ENCODE measurements at regions not wholly inside any gene's neighbourhood (a gene's known extent, or its start where the extent isn't known, plus 50 kb on each side); places are given as distances from the start of the nearest gene placed in this dataset.
A peak's percentile ranks its signal among the peaks of the same experiment; 100 is the strongest.

DNA sequence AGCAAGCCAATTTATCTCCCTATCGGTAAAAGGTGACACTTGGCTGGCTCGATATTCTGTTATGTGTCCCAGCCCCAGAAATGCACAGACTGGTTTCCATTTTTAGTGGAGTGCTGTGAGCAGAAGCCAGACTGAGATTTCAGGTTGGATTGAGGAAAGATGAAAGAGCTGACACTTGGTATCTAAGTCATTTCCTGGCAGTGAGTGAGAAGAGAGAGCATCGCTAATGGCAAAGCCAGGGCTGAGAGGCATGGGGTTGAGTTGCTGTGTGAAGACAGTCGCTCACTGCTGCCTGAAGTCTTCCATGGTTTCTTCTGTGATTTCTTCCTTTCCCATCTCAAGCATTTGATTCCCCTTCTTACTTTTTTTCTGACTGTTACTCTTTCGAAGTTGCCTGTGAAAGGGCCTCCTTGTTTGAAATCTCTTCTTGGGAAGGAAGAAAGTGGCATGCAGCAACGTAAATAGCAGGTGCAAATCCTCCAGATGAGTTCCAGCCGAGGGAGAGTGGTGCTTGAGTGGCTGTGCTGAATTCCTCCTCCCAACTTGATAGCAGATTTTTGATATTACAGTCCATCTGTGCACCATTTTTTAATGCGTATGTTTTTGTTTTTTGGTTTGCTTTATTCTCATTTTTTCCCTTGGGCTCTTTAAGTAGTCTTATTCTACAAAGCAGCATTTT lies 109.2 kb upstream of the LIMCH1 start:
- peak; percentile 92 for DNase-seq (ENCODE audit: low spot score)

DNA sequence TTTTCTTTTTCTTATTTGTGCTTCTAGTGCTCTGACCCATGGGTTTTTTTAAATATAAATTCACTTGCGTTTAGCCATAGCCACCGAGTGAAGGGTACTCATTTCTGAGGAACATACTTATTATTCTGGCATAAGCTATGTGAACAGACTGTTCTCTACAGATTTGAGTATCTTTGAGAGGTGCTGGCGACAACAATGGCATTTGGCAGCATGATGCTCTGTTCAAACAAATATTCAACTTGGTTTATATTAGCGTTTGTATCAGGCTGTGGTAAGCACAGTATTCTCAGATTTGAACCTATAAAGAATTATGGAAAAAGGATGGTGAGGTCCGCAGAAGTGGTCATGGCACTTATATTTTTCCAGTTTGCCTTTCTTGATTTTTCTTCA lies 108.7 kb upstream of the LIMCH1 start:
- peak; percentile 88 for DNase-seq (ENCODE audit: low spot score)

DNA sequence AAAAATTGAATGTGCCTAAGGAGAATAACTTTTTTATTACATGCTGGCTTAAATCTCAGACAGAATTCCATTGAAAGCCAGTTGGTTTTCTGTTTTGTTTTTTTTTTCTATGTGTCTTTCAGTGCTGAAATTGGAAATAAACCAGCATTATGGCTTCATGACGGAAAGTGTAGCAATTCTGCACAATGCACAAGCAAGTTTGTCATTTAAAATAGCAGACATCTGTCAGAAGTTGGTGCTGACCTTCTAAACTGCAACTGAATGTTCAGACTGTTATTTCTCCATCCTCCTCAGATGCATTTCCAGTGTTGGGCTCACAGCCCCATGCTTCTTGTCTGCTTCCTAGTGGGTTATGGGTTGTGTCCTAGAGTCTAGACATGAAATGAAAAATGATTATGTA lies 107.2 kb upstream of the LIMCH1 start:
- DNase-seq (ENCODE audit: low spot score) = no peak

DNA sequence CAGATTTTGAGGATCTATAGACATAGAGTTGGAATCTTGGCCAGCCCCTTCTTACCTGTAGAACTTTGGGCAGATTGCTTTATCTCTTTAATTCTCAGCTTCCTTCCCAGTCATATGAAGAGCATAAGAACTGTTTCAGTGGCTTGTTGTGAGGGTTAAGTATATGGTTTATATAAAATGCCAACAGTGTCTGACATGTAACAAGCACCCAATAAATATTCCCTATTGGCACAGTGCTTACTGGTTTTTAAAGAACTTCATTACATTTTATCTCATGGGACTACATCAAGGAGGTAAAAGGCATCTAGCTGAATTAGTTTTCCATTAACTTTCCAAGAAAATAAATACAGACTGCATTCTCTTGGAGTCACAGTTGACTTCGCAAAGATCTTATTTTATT lies 106.7 kb upstream of the LIMCH1 start:
- DNase-seq (ENCODE audit: low spot score) = no peak

DNA sequence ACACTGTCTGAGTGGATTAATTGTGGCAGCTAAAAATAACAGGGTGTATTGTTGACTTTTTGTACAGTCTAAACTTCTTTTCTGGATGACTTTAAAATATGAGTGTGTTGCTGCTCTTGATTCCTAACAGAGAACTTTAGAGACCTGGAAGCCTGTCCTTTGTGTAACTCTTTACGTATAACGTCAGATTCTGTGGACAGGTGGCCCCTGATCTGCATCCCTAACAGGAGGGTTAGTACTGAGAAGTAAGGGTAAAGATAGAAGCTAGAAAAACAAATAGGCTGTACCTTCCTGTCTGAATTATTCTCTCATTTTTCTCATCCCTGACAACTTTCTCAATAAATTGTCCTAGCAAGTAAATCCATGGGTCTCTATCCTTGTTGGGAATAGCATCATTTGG lies 105.7 kb upstream of the LIMCH1 start:
- DNase-seq (ENCODE audit: low spot score) = no peak

DNA sequence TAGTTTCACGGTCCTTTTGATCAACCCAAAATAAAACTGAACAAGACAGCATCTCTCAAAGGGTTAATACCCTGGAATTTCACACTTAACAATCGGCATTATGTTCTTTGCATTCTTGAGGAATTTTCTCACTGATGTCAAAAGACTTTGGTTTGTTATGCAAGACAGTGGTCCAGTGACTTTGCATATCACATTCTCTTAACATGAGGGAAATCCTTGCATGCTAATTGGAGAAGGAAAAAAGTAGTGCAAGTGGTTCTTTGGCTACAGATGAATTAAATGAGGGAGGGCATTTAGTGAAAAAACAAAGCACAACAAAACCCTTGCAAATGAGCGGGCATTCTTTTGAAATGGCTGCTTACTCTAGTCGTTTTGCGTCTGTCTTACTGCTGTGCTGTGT lies 105.1 kb upstream of the LIMCH1 start:
- no peak for DNase-seq (ENCODE audit: low spot score)

DNA sequence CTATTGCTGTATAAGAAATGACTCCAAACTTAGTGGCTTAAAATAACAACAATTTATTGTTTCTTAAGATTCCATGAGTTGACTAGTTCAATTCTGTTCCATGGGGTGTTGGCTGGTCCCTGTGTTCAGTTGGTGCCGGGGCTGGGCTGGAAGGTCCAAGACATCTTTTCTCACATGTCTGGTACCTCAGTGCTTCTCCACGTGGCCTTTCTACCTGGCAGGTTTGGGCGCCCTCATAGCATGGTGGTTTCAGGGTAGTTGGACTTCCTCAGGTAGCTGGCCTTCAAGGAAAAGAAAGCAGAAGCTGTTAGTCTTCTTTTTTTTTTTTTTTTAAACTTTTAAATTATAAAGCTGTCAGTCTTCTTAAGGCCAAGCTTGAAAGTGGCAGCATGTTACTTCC lies 104.6 kb upstream of the LIMCH1 start:
- no peak for DNase-seq (ENCODE audit: low spot score)

DNA sequence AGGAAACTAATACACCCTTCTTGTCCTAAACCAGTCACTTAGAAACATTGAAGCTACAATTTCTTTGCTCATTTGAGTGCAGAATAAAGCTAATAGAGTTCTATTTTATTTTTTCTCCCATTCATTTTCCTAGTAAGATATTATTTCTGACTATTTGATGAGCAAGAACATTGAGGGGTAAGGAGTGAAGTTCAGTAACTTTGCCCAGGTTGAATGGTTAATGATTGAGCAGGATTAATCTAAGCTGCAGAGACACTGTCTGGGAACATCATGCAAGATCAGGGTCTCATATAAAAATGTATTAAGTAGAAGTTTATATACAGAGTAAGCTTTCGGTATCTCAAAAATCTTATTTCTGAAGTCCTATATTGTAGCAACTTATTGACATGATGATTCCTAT lies 102.4 kb upstream of the LIMCH1 start:
- no peak for DNase-seq (ENCODE audit: low spot score)

DNA sequence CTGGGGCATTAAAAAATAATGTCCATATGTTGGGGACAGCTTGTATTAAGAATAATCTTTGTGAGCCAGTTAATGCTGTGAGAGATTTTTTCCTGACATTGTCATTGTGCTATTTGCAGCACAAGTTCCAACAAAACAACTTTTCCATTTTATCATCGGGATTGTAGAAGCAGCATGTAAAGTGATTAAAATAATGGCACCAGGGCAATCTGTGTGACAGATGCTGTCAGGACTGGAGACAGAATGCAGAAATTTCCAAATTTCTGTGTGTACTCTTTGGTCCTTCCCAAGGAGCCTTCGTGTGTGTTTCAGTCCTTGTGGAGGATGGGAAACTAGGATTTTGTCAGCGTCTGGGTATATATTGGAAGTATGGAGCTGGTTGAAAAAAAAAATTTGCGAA lies 101.5 kb upstream of the LIMCH1 start:
- DNase-seq (ENCODE audit: low spot score) = peak; percentile 35

DNA sequence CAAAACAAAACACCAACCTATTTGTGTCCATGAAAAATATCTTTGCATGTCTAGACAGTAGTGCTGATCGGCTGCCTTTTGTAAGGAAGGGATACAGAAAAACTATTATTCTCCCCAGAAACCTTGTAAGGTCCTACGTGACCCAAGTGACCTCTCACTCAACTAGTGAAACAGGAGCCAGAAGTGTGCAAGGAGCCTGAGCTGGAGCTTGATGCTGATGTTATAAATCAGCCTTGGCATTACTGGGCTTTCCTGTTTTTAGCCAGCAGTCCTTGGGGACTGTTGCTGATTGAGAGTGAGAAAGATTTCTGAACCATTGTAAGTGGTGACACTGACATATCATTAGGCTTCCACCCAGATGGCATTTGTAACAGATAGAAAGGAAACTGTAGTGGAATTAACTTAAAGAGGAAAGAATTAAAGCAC lies 100.8 kb upstream of the LIMCH1 start:
- DNase-seq (ENCODE audit: low spot score) = no peak

DNA sequence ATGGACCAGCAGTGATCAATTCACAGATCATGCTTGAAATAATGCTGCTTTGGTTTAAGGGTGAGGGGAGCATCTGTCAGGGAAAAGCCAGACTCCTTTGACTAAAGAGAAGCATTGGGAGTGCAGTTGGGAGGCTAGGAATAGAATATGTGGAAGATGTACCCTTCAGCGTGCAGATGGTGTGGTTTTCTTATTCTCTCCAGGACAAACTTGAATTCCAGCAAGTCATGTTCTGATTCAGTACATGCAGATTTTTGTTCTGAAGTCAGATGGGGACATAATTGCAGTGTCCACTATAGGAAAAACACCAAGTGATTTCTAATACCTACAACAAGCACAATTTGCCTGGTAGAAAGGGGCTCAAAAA lies 99.0 kb upstream of the LIMCH1 start:
- no peak for DNase-seq (ENCODE audit: low spot score)

DNA sequence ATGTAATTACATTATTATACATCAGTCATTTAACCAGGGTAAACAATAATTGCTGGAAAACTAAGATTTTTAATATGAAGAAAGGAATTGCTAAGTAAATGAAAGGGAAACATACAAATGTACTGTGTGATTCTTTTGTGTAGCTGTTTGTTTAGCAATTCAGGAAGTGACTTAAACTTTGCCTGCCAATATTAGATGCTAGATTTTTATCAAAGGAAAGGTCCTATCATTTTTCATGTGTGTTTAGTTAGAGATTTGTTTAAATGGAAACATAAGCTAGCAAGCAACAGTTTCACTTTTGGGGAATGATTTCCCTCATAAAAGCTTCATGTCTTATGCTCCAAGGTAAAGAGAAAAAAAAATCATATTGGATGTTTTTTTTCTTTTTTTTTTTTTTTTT lies 95.1 kb upstream of the LIMCH1 start:
- DNase-seq (ENCODE audit: low spot score) = no peak

DNA sequence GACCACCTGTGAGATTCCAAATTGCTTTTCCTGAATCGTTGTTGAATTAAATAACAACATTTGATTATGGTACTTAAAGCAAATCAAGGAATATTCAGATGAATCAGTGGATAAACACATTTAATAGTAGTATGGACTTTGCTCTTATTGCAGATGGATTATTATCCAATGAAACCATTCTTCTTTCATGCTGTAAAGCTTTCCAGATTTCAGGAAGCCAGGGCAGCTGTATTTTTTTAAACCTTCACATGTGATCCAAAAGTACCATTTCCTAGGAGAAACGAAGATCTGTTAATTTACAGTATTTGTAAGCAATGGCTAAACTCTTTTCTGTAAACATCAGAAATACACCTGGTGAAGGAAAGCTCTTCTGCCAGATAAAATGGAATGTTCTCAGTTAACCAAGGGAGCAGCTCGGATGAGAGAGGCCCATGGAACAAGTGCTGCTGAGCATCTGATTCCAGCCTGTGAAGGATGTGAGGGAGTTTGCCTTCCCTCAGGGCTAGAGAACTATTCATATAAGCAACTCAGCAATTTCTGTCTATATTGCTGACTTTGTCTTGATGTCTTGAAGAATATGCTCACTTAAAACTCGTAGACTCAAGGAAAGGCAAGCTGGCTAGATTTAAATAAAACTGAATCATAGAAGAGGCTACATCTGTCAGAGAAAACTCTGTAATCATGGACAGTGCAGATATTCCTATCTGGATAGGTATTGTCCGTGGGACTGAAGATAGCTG lies 94.4 kb upstream of the LIMCH1 start:
- DNase-seq (ENCODE audit: low spot score) = no peak

DNA sequence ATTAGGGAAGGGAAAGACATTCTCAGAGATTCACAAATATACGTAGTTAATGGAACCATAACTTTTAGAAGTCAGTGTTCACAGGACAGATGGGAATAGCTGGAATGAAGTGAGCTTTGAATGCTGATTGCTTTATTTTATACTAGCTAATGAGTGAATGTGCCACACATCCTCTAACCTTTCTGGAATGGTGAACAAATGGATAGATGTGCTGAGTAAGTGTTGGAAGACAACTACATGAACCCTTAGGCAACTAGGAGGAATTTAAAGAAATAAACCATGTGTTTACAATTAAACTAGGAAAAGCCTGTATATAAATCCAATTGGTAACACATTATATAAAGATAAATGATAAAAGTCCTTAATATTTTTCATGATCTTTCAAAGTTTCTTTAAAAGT lies 91.6 kb upstream of the LIMCH1 start:
- DNase-seq (ENCODE audit: low spot score) = no peak

DNA sequence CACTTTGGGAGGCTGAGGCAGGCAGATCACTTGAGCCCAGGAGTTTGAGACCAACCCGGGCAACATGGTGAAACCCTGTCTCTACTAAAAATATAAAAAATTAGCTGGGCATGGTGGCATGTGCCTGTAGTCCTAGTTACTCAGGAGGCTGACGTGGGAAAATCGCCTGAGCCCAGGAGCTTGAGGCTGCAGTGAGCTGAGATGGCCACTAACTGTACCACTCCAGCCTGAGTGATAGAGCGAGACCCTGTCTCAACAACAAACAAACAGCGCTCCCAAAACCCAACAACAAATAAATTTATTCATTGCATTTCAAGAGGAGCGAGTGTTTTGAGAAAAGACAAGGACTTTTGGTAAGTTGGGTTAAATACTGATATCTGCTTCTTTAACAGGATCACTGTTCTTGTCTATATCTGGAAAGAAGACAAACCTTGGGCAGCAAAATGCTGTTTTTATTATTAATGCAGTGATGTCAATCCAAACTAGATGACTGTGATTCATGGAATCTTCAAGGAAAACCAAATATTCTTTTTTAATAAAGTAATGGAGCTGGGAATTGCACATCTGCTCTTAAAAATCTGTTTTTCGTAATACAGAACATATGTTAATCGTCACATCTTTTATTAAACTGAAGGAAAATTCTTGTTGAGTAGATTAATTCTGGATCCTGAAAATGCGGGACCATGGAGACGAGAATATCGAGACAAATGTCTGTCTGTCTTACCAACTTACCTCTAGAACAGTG lies 90.8 kb upstream of the LIMCH1 start:
- no peak for DNase-seq (ENCODE audit: low spot score)

DNA sequence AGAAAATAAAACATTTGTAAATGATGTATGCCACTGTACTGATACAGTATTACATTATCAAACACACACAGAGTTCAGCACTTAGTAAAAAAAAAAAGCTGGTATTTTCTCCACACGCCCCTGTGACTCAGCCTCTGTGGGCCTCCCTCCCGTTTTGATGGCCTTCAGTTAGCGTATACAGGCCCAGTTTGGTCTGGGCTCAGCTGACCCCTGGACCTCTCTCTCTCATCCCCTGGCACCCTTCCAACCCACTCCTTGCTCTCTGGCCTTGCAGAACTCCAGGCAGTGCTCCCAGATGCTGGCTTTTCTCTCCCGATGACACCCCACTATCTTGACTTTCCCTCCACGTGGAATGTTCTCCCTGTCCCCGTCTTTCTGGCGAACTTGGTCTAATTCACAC lies 89.0 kb upstream of the LIMCH1 start:
- DNase-seq (ENCODE audit: low spot score) = no peak

DNA sequence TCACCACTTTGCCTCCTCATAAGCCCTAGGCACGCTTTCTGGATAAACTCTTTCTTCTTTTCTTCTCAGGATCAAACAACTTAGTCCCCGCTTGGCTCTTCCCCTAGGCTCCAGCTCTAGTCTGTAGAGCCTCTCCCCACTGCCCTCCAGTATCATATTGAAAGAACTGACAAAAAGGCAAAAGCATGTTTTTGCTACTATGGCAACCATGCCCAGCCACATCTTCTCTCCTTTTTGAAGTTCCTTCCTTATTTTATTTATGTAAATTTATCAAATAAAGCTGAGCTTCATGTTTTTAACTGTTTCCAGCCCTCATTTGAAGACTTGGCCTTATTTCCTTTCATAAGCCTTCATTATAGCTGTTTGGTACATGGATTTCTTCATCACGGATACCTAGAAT lies 86.0 kb upstream of the LIMCH1 start:
- no peak for DNase-seq (ENCODE audit: low spot score)

DNA sequence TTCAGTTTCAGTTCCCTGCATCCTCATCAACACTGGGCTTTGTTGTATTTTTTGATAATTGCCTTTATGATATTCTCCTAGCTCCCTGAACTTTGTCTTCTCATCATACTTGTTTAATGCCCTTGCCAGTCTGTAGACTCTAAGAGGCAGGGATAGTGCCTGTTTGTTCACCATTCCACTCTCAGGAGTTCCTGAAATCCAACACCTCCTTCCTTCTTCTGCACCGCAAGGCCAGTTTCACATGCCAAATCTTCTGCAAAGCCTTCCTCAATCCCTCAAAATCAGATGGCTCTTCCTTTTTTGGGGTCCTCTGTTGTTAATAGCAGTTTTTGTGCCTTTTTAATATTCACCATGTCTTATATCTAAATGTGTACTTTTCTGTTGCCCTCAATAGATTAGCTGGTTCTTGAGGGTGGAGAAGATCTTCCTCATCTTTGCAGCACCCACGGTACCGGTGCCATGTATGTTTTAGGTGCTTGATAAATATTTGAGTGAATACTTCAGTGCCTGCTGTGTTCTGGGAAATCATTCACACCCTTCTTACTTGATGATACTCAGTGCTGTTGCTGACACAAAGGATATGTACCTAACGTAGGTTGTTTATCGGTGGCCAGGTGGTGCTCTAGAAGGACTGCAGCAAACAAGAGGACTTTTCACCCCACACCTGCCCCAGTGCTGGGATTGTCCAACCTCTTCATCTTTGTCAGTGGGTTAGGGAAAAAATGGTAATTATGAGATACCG lies 85.3 kb upstream of the LIMCH1 start:
- DNase-seq (ENCODE audit: low spot score) = no peak

DNA sequence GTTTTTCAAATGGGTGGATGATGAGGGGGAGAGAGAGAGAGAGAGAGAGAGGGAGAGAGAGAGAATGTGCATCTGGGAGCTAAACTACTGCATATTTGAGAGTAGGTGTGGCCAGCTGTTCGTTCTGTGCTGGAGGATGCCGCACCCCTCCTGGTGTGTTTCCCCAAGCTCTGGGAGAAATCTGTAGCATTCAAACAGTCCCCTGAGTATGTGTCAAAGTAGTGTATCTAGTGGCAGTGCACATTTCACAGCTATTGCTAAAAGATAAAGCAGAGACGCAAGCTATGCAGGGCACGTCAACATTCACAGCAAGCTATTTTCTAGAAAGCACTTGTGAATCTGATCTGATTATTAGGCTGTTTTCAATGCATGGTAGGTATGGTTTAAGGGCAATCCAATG lies 83.5 kb upstream of the LIMCH1 start:
- DNase-seq (ENCODE audit: low spot score) = no peak

DNA sequence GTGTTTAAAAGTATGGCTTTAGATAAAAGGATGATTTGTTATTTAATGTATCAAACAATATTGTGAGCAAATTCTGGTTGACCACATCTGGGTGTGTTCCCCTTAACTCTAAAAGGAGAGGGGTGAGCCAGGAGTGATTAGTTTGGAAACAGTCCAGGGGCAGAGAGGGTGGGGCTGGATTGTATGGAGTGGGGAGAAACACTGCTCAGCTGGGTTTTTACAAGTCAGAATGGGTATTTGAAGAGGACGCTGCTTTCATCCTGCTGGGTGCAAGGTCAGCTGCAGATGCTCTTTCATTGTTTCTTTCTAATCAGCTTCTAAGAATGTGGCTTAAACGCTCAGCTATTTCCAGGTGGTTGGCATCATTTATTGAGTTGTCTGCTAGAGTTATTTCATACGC lies 82.8 kb upstream of the LIMCH1 start:
- no peak for DNase-seq (ENCODE audit: low spot score)

DNA sequence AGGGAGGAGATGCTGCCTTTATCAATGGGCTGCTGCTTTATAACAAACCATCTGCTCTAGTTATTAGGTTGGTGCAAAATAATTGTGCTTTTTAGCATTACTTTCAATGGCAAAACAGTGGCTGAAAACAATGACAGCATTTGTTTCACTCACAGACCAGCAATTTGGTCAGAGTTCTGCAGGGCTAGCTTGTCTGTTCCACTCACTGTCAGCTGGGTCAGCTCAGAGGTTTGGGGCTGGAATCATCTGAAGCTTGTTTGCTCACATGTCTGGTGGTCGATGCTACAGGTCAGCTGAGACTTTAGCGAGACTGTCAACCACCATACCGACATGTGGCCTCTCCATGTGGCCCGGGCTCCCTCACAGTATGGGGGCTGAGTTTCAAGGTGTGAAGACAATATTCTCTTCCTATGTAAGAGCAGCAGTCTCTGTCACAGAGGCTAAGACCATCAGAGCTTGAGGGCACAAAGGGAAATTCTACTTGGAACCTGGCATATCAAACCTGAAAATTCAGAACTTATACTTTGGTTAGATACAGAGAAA lies 81.3 kb upstream of the LIMCH1 start:
- no peak for DNase-seq (ENCODE audit: low spot score)

DNA sequence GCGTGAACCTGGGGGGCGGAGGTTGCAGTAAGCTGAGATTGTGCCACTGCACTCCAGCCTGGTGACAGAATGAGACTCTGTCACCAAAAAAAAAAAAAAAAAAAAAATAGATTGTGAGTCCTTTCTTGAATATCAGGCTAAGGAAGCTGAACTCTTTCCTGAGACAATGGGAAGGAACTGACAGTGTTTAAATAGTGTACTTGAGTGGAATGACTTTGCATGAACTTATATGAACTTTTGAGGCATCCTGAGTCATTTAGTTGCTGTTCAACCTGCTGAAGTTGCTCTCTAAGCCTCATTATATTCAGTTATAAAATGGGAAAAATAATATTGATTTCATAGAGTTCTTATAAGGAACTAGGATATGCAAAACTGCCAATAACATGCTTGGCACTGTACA lies 79.3 kb upstream of the LIMCH1 start:
- DNase-seq (ENCODE audit: low spot score) = no peak

Measured in cerebellar cortex (tissue), 1 donor.